ENCODE measurements at regions not wholly inside any gene's neighbourhood (a gene's known extent, or its start where the extent isn't known, plus 50 kb on each side); places are given as distances from the start of the nearest gene placed in this dataset.

DNA sequence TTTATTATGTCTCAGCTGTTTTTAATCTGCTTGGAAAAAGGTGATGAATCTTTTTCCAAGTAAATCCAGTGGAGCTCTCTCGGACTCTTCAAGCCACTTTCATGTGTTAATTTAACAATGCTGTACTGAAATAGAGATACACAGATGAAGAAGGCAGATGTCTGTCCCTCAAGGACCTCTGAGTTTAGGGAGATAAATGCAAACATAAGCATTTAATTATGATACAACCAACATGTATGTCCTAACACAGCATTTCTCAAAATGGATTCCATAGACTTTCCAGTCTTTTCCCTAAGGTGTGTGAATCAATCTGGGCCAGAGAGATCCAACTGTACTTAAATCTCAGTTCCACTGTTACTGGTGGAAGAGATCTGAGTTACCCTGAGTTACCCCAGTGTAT lies 262.4 kb downstream of the RND3 start:
- H3K27ac ChIP-seq, result no peak overlapping the region
- no peak for ATAC-seq
- no peaks in the 10 kb centered on the region for H3K9me3 ChIP-seq
- H3K4me1 ChIP-seq, result no peaks in the 10 kb centered on the region
- TF ChIP-seq CTCF (IDR thresholded peaks at IDR 0.05) (no peak), POLR2A (IDR thresholded peaks at IDR 0.05) (no peak)
- H3K36me3 ChIP-seq (replicated peaks in 1 of 2; ENCODE audit: insufficient read depth in 1 of 2, low read depth in 2 of 2), result no peaks in the 10 kb centered on the region
- no peaks in the 10 kb centered on the region for H3K27me3 ChIP-seq
- 82% methylated on average over 1 of the region's 1 CpG for WGBS, 2 donors
- DNase-seq, result no peak
- intact Hi-C loops (cut with DNase I), result no loop called here
- no peak overlapping the region for H3K4me3 ChIP-seq

DNA sequence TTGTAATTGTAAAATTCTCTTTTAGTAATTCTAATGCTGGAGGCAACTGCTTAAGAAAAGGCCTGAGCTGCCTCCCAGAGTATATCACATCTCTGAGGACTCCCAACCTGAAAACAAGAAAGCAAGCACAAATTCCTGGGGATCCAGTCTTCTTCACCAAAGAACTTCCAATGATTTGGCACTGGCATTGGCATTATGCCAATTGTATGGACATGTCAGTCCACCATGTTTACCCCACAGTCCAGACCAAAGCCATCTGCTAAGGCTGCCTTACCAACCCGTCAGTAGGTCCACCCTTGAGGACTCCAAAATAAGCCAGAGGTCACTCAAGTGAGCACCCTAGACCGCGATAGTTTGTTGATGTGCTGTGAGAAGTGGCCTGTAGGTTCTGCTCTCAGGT lies 263.1 kb downstream of the RND3 start:
- intact Hi-C loops (cut with DNase I), result no loop called here
- Histone ChIP-seq H3K36me3 (replicated peaks in 1 of 2; ENCODE audit: insufficient read depth in 1 of 2, low read depth in 2 of 2) (no peaks in the 10 kb centered on the region), H3K4me3 (no peak overlapping the region), H3K27me3 (no peaks in the 10 kb centered on the region), H3K27ac (no peak overlapping the region), H3K4me1 (no peaks in the 10 kb centered on the region), H3K9me3 (no peaks in the 10 kb centered on the region)
- no peak for TF ChIP-seq POLR2A (IDR thresholded peaks at IDR 0.05)
- TF ChIP-seq CTCF (IDR thresholded peaks at IDR 0.05), result no peak
- ATAC-seq (no peak), DNase-seq (no peak)
- WGBS, 2 donors, result 95 to 100% methylated on average over 2 to 3 of the region's 3 CpGs

- no peak for DNase-seq
- no peak for ATAC-seq
- H3K4me1 ChIP-seq, result no peaks in the 10 kb centered on the region
- H3K27me3 ChIP-seq, result no peaks in the 10 kb centered on the region
- 89 to 92% methylated on average over 5 of the region's 5 CpGs for WGBS, 2 donors
- no peak overlapping the region for H3K27ac ChIP-seq
- H3K4me3 ChIP-seq, result no peak overlapping the region
- H3K36me3 ChIP-seq (replicated peaks in 1 of 2; ENCODE audit: insufficient read depth in 1 of 2, low read depth in 2 of 2), result no peaks in the 10 kb centered on the region
- TF ChIP-seq POLR2A (IDR thresholded peaks at IDR 0.05) (no peak), CTCF (IDR thresholded peaks at IDR 0.05) (no peak)
- H3K9me3 ChIP-seq, result no peaks in the 10 kb centered on the region
- intact Hi-C loops (cut with DNase I), result no loop called here
These were observed 264.5 kb downstream of the RND3 start for GRCh38 chr2:150222942-150223341.

DNA sequence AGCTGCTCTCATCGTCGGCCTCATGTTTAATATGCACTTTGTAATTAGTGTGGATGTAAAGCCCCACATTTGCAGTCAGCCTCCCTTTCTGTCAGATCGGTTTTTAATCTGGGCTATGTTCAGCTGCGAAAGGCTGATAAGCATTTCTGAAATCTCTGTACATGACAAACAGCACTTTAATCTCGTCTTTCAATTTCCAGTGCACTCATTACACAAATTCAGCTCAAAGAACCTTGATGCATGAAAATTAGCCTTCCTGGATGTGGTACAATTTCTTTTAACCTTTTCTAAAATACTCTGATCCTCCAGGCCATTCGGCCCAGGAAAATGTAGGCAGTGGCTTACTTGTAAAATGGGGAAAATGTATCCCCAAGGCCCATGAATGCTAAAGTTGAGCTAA lies 265.1 kb downstream of the RND3 start:
- DNase-seq (no peak), ATAC-seq (no peak)
- TF ChIP-seq CTCF (IDR thresholded peaks at IDR 0.05) (no peak), POLR2A (IDR thresholded peaks at IDR 0.05) (no peak)
- Histone ChIP-seq H3K36me3 (replicated peaks in 1 of 2; ENCODE audit: insufficient read depth in 1 of 2, low read depth in 2 of 2) (no peaks in the 10 kb centered on the region), H3K27me3 (no peaks in the 10 kb centered on the region), H3K4me3 (no peak overlapping the region), H3K9me3 (no peaks in the 10 kb centered on the region), H3K27ac (no peak overlapping the region), H3K4me1 (no peaks in the 10 kb centered on the region)
- intact Hi-C loops (cut with DNase I), result no loop called here
- 69 to 72% methylated on average over 6 of the region's 6 CpGs for WGBS, 2 donors

GRCh38 chr2:150219861-150220260 lies 267.6 kb downstream of the RND3 start:
- no peaks in the 10 kb centered on the region for H3K36me3 ChIP-seq (replicated peaks in 1 of 2; ENCODE audit: insufficient read depth in 1 of 2, low read depth in 2 of 2)
- TF ChIP-seq CTCF (IDR thresholded peaks at IDR 0.05), result no peak
- no peak for TF ChIP-seq POLR2A (IDR thresholded peaks at IDR 0.05)
- H3K27me3 ChIP-seq, result no peaks in the 10 kb centered on the region
- H3K4me3 ChIP-seq, result no peak overlapping the region
- no peak overlapping the region for H3K27ac ChIP-seq
- ATAC-seq (no peak), DNase-seq (no peak)
- H3K4me1 ChIP-seq, result no peaks in the 10 kb centered on the region
- WGBS, 2 donors, result 57 to 85% methylated on average over 2 of the region's 2 CpGs
- no peaks in the 10 kb centered on the region for H3K9me3 ChIP-seq
- intact Hi-C loops (cut with DNase I), result no loop called here
